ENCODE measurements at regions not wholly inside any gene's neighbourhood (a gene's known extent, or its start where the extent isn't known, plus 50 kb on each side); places are given as distances from the start of the nearest gene placed in this dataset.

DNA sequence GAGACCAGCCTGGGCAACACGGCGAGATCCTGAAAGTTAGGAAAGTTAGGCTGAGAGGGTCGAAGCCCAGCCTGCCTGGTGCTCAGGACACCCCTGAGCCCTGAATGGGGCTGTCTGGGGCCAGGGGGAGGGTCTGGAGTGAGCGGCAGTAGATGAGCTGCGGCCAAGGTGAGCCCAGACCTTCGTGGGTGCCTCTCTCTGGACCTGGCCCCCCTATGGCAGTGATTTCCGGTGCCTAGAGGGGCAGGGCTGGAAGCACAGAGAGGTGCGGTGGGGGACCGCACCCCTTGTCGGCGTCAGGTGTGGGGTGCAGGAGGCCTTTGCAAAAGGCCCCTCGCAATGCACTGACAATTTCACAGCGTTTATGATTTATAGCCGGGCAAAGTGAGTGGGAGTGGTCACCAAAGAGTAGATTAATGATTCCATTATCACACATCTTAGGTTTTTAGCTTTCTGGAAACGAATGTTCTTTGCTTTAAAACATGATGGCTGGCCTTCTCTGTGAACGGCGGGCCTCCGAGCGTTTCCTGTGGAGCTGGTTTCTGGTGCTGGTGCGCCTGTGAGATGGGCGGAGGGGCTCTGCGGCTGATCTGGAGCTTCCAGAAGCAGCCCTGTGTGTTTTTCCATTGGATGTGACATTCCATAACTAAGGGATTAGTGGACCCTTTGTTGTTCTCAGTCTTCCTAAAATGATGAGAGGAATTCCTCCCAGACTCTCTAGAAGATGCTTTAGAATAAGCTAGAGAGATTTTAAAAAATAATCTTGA is 171.0 kb upstream of the ZNF32 start:
- H3K36me3 ChIP-seq = no peaks in the 10 kb centered on the region
- no peak for ATAC-seq
- TF ChIP-seq CTCF (IDR thresholded peaks at IDR 0.05) = no peak
- intact Hi-C loops (cut with DNase I) = no loop called here
- H3K27me3 ChIP-seq = no peaks in the 10 kb centered on the region
- no peak overlapping the region for H3K4me3 ChIP-seq
- no peaks in the 10 kb centered on the region for H3K9me3 ChIP-seq
- peaks cover 17% of the 10 kb centered on the region for H3K4me1 ChIP-seq
- DNase-seq = no peak
- no peak overlapping the region for H3K27ac ChIP-seq

DNA sequence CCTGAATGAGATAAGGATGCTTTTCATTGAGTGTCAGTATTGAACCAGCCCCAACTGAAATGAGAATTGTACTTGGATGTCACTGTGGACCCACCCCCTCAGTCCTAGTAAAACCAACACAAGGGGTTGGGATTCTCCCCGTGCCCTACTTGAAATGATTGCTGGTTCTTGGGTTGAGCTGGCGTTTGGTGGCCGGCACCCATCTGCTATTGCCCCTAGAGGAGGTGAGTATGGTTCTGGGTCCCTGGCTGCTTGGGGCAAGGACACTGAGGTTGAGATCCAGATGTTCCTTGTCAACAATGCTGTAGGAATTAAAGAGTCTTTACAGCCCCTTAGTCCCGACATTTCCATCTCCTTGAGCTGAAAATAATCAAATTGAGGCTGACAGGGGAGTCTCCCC is 170.0 kb upstream of the ZNF32 start:
- ATAC-seq (no peak), DNase-seq (no peak)
- Histone ChIP-seq H3K36me3 (no peaks in the 10 kb centered on the region), H3K9me3 (no peaks in the 10 kb centered on the region), H3K27ac (no peak overlapping the region), H3K27me3 (no peaks in the 10 kb centered on the region), H3K4me3 (no peak overlapping the region), H3K4me1 (peaks cover 17% of the 10 kb centered on the region)
- no peak for TF ChIP-seq CTCF (IDR thresholded peaks at IDR 0.05)
- intact Hi-C loops (cut with DNase I) = no loop called here

DNA sequence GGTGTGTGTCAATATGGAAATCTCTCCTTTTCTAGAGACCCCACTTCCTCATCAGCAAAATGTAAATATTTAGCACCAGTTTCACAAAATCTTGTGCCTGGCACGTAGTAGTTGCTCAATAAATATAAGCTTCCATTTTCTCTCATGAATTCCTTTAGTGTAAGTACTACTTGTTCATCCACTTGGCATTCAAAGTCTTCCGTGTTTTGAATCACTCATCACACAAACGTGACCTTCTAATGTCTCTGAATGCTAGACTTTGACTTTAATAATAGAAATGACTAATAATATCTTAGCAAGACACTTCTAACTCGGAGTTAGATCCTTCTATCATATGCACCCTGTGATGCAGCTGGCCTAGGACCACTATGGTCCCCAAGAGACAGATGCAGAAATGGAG is 168.7 kb upstream of the ZNF32 start:
- no peak for TF ChIP-seq CTCF (IDR thresholded peaks at IDR 0.05)
- no peaks in the 10 kb centered on the region for H3K27me3 ChIP-seq
- H3K9me3 ChIP-seq = no peaks in the 10 kb centered on the region
- peaks cover 17% of the 10 kb centered on the region for H3K4me1 ChIP-seq
- no peaks in the 10 kb centered on the region for H3K36me3 ChIP-seq
- H3K4me3 ChIP-seq = no peak overlapping the region
- DNase-seq = no peak
- no peak for ATAC-seq
- peak overlapping the region; percentile 17 for H3K27ac ChIP-seq
- intact Hi-C loops (cut with DNase I) = no loop called here

- ATAC-seq = peak; percentile 49
- H3K27ac ChIP-seq = peak overlapping the region; percentile 17
- H3K4me1 ChIP-seq = peaks cover 17% of the 10 kb centered on the region
- H3K4me3 ChIP-seq = no peak overlapping the region
- H3K36me3 ChIP-seq = no peaks in the 10 kb centered on the region
- intact Hi-C loops (cut with DNase I) = no loop called here
- TF ChIP-seq CTCF (IDR thresholded peaks at IDR 0.05) = no peak
- DNase-seq = no peak
- H3K27me3 ChIP-seq = no peaks in the 10 kb centered on the region
- no peaks in the 10 kb centered on the region for H3K9me3 ChIP-seq
These were observed 168.0 kb upstream of the ZNF32 start for GRCh38 chr10:43816351-43817321.

GRCh38 chr10:43815181-43815885 is 166.7 kb upstream of the ZNF32 start:
- Histone ChIP-seq H3K4me1 (peaks cover 17% of the 10 kb centered on the region), H3K27ac (no peak overlapping the region)

More at GRCh38 chr10:43815181-43815885, 166.7 kb upstream of the ZNF32 start:
- H3K9me3 ChIP-seq = no peaks in the 10 kb centered on the region
- no peak overlapping the region for H3K4me3 ChIP-seq
- ATAC-seq (no peak), DNase-seq (no peak)
- no peaks in the 10 kb centered on the region for H3K36me3 ChIP-seq
- intact Hi-C loops (cut with DNase I) = no loop called here
- H3K27me3 ChIP-seq = no peaks in the 10 kb centered on the region
- TF ChIP-seq CTCF (IDR thresholded peaks at IDR 0.05) = no peak
